ENCODE measurements at regions not wholly inside any gene's neighbourhood (a gene's known extent, or its start where the extent isn't known, plus 50 kb on each side); places are given as distances from the start of the nearest gene placed in this dataset.

- no peak for FAIRE-seq
- H3K4me1 ChIP-seq (ENCODE audit: control insufficient read depth, extremely low read depth, insufficient read depth, low read length): no peaks in the 10 kb centered on the region
- H3K9me3 ChIP-seq (replicated peaks; ENCODE audit: control insufficient read depth, insufficient read depth, low read length): no peaks in the 10 kb centered on the region
- peak; percentile 90 for DNase-seq (ENCODE audit: low read depth, low spot score)
- no TSS peak for BruUV-seq (replicated peaks)
- H3K27me3 ChIP-seq (ENCODE audit: control insufficient read depth in 2 of 2, insufficient read depth in 2 of 2, low read length in 2 of 2): no peaks in the 10 kb centered on the region
- H3K36me3 ChIP-seq (ENCODE audit: control insufficient read depth in 2 of 2, extremely low read depth in 1 of 2, insufficient read depth in 2 of 2, low read length in 2 of 2): no peaks in the 10 kb centered on the region
- dilution Hi-C loops (cut with MboI; ENCODE audit: extremely low pct_ligation_motif_present, low sequenced_read_pairs): no loop called here
- ChIA-PET POLR2A (no interaction called here), CTCF (no interaction called here)
- H2AFZ ChIP-seq (ENCODE audit: low read depth, low read length): no peak overlapping the region
- H3K79me2 ChIP-seq (ENCODE audit: control insufficient read depth, insufficient read depth, low read length): no peaks in the 10 kb centered on the region
- no peaks in the 10 kb centered on the region for H3K9me1 ChIP-seq (replicated peaks; ENCODE audit: control insufficient read depth, extremely low read depth, insufficient read depth, low read length)
- no peak overlapping the region for H3K4me3 ChIP-seq (replicated peaks in 1 of 3; ENCODE audit: insufficient read depth in 1 of 3, low read depth in 1 of 3, low read length in 3 of 3)
- no peaks in the 10 kb centered on the region for H4K20me1 ChIP-seq (replicated peaks; ENCODE audit: control insufficient read depth, extremely low read depth, insufficient read depth, low read length)
- H3K4me2 ChIP-seq (ENCODE audit: insufficient read depth, low read length): no peak overlapping the region
- no peak overlapping the region for H3K27ac ChIP-seq (ENCODE audit: insufficient read depth, low read depth, low read length)
- intact Hi-C loops (cut with micrococcal nuclease): no loop called here
- no peak overlapping the region for H3K9ac ChIP-seq (replicated peaks; ENCODE audit: extremely low read depth, insufficient read depth, low read length)
- TF ChIP-seq FOS (IDR thresholded peaks at IDR 0.05; ENCODE audit: borderline replicate concordance, insufficient read depth, low read length) (no peak), EZH2 (IDR thresholded peaks at IDR 0.05; ENCODE audit: borderline replicate concordance, low read depth, low read length, severe bottlenecking) (no peak), POLR2A (IDR thresholded peaks at IDR 0.05; ENCODE audit: low read depth, low read length) (no peak), MYC (IDR thresholded peaks at IDR 0.05; ENCODE audit: low read depth, low read length) (no peak), CTCF (IDR thresholded peaks at IDR 0.05; ENCODE audit: extremely low read depth in 1 of 2, insufficient read depth in 1 of 2, low read depth in 1 of 2, low read length in 2 of 2) (no peak), JUN (IDR thresholded peaks at IDR 0.05; ENCODE audit: borderline replicate concordance, insufficient read depth, insufficient read length, low read depth) (no peak), MAX (IDR thresholded peaks at IDR 0.05; ENCODE audit: insufficient read depth, insufficient read length) (no peak), POLR2AphosphoS5 (IDR thresholded peaks at IDR 0.05; ENCODE audit: insufficient read depth, low read depth, low read length) (no peak), GATA2 (IDR thresholded peaks at IDR 0.05; ENCODE audit: insufficient read depth, insufficient read length, low read depth, low read length) (no peak)
Observed at GRCh38 chr4:57270346-57270745, 160.2 kb upstream of the IGFBP7 start.

All from endothelial cell of umbilical vein (primary cell).